Muscle of back (tissue), 3 donors: ENCODE measurements at regions not wholly inside any gene's neighbourhood (a gene's known extent, or its start where the extent isn't known, plus 50 kb on each side); places are given as distances from the start of the nearest gene placed in this dataset.

ENCODE experiments used
- DNase-seq, 3 donors: peaks; one replicate each; pipeline versions ENCODE4 v3.0.0 to v3.0.0-alpha.2; 2013

- DNase-seq: no peak
Observed at GRCh38 chr14:83384253-83384652, 1850.6 kb upstream of the SEL1L start.

DNA sequence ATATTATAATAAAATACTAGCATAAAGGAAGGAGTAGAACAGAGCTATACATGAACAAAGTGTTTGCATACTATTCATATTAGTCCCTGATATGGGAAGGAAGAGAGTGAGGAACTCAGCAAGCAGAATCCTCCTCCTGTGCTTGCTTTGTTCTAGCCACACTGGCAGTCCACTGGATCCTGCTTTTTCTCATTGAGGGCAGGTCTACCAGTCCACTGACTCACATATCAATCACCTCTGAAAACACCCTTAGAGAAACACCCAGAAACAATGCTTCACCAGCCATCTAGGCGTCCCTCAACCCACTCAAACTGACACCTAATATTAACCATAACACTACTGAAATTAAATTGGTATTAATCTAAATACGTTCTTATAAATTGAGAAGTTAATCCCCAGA lies 1861.7 kb upstream of the SEL1L start:
- no peak for DNase-seq

GRCh38 chr14:83416476-83416875 lies 1882.8 kb upstream of the SEL1L start:
- DNase-seq: no peak

DNA sequence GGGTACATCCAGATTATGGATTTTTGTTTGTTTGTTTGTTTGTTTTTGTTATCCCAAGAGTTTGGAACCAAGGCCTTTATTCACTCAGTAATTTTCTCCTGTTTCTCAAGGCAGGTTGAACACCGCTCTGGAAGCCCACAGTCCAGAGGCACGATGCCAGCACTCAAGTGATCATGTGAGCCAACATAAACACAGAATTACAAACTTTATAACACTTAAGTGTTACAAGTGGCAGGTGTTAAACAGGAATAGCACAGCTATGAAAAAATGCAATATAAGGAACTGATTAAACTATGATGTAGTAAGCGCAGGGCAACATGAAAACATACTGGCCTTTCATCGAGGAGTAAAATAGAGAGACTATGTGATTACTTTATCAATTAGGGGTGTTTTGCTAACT lies 1885.8 kb upstream of the SEL1L start:
- no peak for DNase-seq

DNA sequence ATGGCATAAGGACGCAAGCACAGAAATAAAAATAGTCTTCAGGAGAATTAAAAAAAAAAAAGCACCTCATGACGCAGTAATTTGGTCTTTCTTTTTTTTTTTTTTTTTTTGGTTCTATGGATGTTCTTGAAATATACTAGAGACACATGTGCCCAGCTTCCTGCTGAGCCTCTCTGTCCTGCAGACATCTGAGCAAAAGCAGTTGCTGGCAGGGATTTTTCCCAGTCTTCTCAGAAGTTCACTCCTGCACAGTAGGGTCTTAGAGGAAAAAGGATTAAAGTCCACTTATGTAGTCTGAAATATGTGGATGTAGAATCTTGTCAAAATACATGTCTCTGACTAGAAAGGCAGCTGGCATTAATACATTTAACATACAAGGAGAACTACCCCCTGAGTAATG lies 1888.1 kb upstream of the SEL1L start:
- DNase-seq: no peak

- peak in 1 of 3 donors; percentile 31 for DNase-seq
Observed at GRCh38 chr14:83425138-83425537, 1891.5 kb upstream of the SEL1L start.

DNA sequence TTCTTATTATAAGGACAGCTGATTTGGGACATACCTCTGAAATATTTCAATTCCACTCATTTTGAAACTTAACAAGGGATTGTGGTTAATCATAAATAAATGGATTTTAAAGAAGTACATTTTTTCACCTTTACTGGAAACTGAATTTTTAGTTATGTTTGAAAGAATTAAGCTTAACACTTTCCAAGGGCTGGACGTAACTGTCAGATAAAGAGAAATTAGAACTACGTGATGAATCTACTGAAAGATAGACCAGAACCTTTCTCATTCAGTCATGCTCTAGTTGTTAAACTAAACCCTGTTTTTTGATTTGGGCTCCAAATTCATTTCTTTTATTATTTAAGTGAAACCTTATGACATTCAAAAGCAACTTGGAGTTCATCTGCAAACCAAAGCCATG lies 1892.1 kb upstream of the SEL1L start:
- DNase-seq: peak in 1 of 3 donors; percentile 3

GRCh38 chr14:83433618-83434017 lies 1900.0 kb upstream of the SEL1L start:
- DNase-seq: no peak

DNA sequence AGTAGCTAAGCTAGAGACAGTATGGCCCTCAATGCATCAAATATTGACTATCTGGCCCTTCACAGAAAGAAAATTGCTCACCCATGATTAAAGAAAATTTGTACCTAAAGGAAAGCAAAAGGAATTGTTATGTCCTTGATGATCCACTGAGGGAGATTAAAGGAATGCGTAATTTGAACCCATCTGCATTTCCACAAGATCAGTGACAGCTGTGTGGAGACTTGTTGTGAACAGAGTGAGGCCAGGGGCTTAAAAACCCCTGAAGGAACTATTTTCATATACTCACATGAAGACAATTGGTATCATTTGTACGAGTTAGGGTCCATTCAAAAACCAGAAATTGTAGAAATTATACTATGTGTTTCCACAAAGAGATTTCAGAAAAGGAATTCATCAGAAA lies 1908.1 kb upstream of the SEL1L start:
- no peak for DNase-seq

DNA sequence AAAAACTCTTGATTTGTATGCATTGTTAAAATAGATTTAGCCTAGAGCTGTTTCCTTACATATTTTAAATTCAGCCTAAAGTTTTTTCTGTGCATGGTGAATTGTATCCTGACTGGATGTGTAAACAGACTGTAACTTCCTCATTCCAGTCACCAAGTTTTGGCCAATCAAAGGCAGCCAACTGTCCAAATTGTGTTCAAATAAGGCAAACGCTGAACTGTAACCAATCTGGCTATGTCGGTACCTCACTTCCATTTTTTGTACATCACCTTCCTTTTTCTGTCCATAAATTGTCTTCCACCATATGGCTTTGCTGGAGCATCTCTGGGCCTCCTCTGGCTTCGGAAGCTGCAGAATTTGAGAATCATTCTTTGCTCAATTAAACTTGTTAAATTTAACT lies 1921.9 kb upstream of the SEL1L start:
- DNase-seq: no peak

DNA sequence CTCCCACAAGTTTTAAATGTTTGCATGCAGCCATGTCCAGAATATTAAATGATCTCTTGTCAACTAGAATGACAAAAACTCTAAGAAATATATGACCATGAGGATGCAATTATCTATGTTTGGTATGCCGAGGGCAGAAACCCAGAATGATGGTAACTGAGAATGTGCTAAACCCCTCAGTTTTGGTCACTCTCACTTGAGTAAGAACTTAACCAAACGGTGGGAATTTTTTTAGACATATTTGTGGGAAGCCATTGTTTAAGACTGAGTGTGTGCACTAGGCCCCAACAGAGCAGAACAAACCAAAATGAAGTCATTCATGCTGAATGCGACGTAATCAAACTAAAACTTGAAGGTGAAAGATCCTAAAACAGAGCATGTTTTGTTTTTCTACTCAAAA lies 1927.9 kb upstream of the SEL1L start:
- no peak for DNase-seq

DNA sequence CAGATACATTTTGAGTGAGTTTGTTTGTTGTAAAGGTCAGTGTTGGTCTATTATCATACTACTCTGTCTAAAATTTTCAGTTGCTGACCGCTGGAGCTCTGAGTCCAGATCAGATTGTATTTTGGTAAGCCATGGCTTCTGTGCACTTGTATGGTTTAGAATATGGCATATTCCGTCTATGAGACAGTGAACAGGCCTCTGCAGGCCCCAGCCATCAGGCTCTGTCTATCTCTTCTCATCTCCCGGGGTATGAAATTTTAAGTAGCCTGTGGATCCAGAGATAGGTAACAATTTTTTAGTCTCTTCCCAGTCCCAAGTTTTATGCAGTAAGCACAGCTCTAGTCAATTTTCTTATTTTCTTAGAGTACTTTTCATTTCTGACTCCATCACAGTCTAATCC lies 1929.1 kb upstream of the SEL1L start:
- DNase-seq: no peak

- peak; percentile 20 to 41 (median 37) for DNase-seq
Observed at GRCh38 chr14:83463500-83464098, 1929.9 kb upstream of the SEL1L start.

DNA sequence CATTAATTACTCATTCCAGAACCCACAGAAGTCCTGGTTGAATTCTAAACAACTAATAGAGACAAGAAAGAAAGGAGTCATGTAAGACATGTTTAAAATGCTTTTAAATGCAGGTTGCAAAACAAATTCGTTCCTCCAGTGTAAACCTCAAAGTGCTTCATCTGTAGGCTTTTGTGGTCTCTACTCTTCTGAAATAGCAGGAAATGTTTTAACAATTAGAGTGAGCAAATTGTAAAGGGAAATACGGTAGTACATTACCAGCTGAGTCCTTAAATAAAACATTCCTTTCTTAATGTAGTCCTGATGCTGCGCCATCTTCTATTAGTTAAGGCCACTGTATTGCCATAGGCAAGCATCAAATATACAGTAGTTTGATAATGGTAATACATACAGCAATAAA lies 1934.2 kb upstream of the SEL1L start:
- DNase-seq: peak in 1 of 3 donors; percentile 38

- DNase-seq: peak; percentile 73 to 84 (median 80)
Observed at GRCh38 chr14:83470466-83470865, 1936.8 kb upstream of the SEL1L start.

DNA sequence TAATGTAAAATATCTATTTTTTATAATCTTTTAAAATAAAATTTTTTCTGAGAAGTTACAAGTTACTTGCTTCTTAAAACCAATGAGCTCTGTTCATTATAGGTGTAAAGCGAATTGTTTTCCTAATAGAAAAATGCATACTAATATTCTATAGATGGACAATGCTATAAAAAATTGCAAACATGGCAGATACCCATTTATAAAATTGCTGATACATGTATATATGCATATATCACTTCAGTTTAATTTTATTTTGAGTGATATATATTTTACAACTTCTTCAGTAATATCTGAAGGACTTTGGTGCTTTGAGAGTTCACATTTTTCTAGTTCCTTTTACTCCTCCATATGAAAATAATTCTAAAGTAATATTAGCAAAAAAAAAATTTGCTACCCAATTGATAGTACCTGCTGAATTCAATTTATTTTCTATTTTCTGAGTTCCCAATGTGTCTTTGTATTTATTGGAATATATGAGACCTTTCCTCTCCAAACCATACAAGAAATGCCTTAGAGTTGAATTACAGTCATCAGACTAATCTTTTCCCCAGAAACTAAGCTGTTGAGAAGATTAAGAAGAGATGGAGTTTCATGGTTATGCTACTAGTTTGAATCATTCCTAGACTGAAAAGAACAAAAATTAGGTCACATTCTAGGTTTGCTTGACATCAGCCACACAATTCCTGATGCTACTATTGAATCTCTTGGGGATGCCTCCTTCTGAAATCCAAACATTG lies 1937.5 kb upstream of the SEL1L start:
- DNase-seq: peak in 1 of 3 donors; percentile 52

GRCh38 chr14:83473416-83474235 lies 1940.0 kb upstream of the SEL1L start:
- peak in 1 of 3 donors; percentile 43 for DNase-seq

GRCh38 chr14:83478741-83479140 lies 1945.1 kb upstream of the SEL1L start:
- no peak for DNase-seq

DNA sequence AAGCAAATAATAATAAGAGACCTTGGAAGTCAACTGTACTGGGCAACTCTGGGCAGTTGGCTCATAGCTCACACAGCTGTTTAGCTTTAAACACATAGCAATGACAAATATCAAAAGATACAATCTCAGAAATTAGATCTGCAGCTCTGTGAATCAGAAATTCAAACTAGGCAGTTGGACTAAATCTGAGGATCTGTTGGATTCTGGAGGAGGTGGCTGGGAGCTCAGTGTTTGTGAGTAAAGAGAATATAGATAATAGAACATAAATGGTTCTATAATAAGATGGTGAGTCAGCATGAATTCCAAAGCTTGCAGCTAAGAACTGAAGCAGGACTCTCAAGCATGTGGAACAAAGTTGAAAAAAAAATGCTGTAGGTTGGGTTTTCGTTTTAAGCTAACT lies 1949.4 kb upstream of the SEL1L start:
- DNase-seq: peak in 1 of 3 donors; percentile 42

DNA sequence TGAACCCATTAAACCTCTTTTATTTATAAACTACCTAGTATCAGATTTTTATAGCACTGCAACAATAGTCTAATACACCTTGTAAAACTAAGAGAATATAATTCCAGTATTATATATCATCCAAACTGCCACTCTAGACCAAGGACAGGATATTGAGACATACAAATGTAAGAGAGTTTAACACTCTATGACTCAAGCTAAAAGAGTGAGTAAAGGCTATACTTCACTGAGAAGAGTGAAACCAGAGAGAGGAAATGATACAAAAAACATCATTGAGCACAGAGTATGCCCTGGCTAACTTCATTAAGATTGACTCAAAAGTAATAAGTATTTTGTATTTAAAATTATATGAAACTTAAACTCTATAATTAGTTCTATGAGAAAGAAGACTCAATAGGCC lies 1951.9 kb upstream of the SEL1L start:
- no peak for DNase-seq

DNA sequence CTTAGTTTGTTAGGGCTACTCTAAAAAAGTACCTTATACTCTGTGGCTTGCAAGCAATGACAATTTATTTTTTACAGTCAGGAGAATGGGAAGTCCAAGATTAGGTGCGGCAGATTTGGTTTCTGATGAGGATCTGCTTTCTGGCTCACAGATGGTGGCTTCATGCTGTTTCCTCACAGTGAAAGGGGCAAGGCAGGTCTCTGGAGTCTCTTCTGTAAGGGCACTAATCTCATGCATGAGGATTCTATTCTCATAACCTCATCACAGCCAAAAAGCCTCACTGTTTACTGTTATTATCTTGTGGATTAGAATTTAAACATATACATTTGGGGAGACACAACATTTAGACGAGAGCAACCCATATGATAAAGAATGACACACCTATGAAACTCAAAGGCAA lies 1957.4 kb upstream of the SEL1L start:
- DNase-seq: no peak

DNA sequence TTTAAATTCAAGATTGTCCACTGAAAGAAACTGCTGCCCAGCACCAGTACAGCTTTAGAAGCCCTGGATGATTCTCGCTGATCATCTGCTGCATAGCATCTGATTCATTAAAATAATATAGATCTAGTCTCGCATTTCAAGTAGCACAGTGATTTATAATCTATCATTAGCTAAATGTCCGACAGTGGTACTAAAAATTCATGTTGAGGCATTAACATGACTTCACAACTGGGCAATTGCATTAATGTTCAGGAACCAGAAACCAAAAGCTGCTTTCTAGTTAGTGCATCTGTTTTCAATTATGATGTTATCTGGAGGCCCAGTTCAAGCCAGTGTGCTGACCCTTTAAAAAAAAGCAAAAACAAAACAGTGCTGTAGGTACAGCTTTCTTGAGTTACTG lies 1987.2 kb upstream of the SEL1L start:
- peak; percentile 7 to 51 (median 24) for DNase-seq

- DNase-seq: no peak
Observed at GRCh38 chr14:83529531-83529930, 1995.9 kb upstream of the SEL1L start.
